ENCODE measurements at regions not wholly inside any gene's neighbourhood (a gene's known extent, or its start where the extent isn't known, plus 50 kb on each side); places are given as distances from the start of the nearest gene placed in this dataset.

- no peaks in the 10 kb centered on the region for H3K79me2 ChIP-seq (ENCODE audit: control insufficient read depth, insufficient read depth, low read length, unreplicated experiment)
- no peak overlapping the region for H3K27ac ChIP-seq (ENCODE audit: low read depth, low read length)
- no peaks in the 10 kb centered on the region for H3K36me3 ChIP-seq (ENCODE audit: insufficient read depth, low read length)
- no peaks in the 10 kb centered on the region for H3K4me1 ChIP-seq (ENCODE audit: control insufficient read depth, insufficient read depth, low read length, unreplicated experiment)
- no peak overlapping the region for H2AFZ ChIP-seq (ENCODE audit: low read length, unreplicated experiment)
- no peaks in the 10 kb centered on the region for H3K27me3 ChIP-seq (ENCODE audit: insufficient read depth, low read length)
- no peak overlapping the region for H3K4me3 ChIP-seq (ENCODE audit: low read depth, low read length)
Measured at GRCh38 chr2:66317268-66317890, 117.5 kb upstream of the MEIS1 start.

- no peaks in the 10 kb centered on the region for H3K4me1 ChIP-seq (ENCODE audit: control insufficient read depth, insufficient read depth, low read length, unreplicated experiment)
- no peaks in the 10 kb centered on the region for H3K27me3 ChIP-seq (ENCODE audit: insufficient read depth, low read length)
Measured at GRCh38 chr2:66306483-66306882, 128.4 kb upstream of the MEIS1 start.

DNA sequence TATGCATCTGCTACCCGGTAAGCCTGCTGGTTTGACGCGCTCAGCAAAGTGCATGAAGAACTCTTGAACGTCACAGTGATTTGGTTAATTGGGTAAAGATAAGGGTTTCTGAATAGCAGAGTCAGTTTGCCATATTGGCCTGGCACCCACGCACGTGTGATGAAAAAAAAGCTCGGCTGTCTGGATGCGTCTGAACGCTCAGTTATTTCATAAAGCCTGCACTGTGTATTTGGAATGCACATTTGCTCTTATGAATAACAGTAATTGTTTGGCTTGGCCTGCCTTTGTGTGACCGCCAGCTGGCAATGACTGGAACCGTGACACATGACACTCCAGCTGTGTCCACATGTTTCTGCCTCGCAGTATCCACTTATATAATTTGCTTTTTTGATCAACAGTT is 129.2 kb upstream of the MEIS1 start:
- Histone ChIP-seq H2AFZ (ENCODE audit: low read length, unreplicated experiment) (no peak overlapping the region), H3K4me3 (ENCODE audit: low read depth, low read length) (no peak overlapping the region), H3K27me3 (ENCODE audit: insufficient read depth, low read length) (no peaks in the 10 kb centered on the region), H3K4me1 (ENCODE audit: control insufficient read depth, insufficient read depth, low read length, unreplicated experiment) (no peaks in the 10 kb centered on the region), H3K27ac (ENCODE audit: low read depth, low read length) (no peak overlapping the region), H3K79me2 (ENCODE audit: control insufficient read depth, insufficient read depth, low read length, unreplicated experiment) (no peaks in the 10 kb centered on the region), H3K36me3 (ENCODE audit: insufficient read depth, low read length) (no peaks in the 10 kb centered on the region)

More at GRCh38 chr2:66306483-66306882, 128.4 kb upstream of the MEIS1 start:
- no peak overlapping the region for H2AFZ ChIP-seq (ENCODE audit: low read length, unreplicated experiment)
- H3K36me3 ChIP-seq (ENCODE audit: insufficient read depth, low read length): no peaks in the 10 kb centered on the region
- H3K4me3 ChIP-seq (ENCODE audit: low read depth, low read length): no peak overlapping the region
- no peak overlapping the region for H3K27ac ChIP-seq (ENCODE audit: low read depth, low read length)
- no peaks in the 10 kb centered on the region for H3K79me2 ChIP-seq (ENCODE audit: control insufficient read depth, insufficient read depth, low read length, unreplicated experiment)

GRCh38 chr2:66303471-66303870 is 131.5 kb upstream of the MEIS1 start:
- Histone ChIP-seq H3K36me3 (ENCODE audit: insufficient read depth, low read length) (no peaks in the 10 kb centered on the region), H2AFZ (ENCODE audit: low read length, unreplicated experiment) (no peak overlapping the region), H3K4me3 (ENCODE audit: low read depth, low read length) (no peak overlapping the region), H3K79me2 (ENCODE audit: control insufficient read depth, insufficient read depth, low read length, unreplicated experiment) (no peaks in the 10 kb centered on the region), H3K27me3 (ENCODE audit: insufficient read depth, low read length) (no peaks in the 10 kb centered on the region), H3K27ac (ENCODE audit: low read depth, low read length) (no peak overlapping the region), H3K4me1 (ENCODE audit: control insufficient read depth, insufficient read depth, low read length, unreplicated experiment) (no peaks in the 10 kb centered on the region)

DNA sequence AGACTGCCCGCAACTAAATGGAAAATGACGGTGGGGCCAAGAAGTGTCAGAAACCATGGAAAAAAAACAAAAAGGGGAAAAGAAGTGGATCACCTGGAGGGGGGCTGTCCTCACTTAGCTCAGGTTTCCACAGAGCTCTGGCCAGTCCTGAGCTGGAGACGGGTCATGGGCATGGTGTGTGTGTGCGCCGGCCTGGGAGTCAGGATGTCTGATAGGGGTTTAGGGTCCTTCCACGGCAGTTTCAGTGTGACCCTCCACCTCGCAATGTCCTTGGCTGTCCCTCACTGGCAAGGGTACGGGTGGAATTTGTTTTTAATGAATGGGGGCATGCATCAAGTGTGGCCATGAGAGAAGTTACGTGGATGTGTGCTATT is 133.2 kb upstream of the MEIS1 start:
- H3K27ac ChIP-seq (ENCODE audit: low read depth, low read length): no peak overlapping the region
- H3K4me1 ChIP-seq (ENCODE audit: control insufficient read depth, insufficient read depth, low read length, unreplicated experiment): no peaks in the 10 kb centered on the region
- H3K79me2 ChIP-seq (ENCODE audit: control insufficient read depth, insufficient read depth, low read length, unreplicated experiment): no peaks in the 10 kb centered on the region
- H3K27me3 ChIP-seq (ENCODE audit: insufficient read depth, low read length): no peaks in the 10 kb centered on the region
- no peak overlapping the region for H3K4me3 ChIP-seq (ENCODE audit: low read depth, low read length)
- H2AFZ ChIP-seq (ENCODE audit: low read length, unreplicated experiment): no peak overlapping the region
- H3K36me3 ChIP-seq (ENCODE audit: insufficient read depth, low read length): no peaks in the 10 kb centered on the region

DNA sequence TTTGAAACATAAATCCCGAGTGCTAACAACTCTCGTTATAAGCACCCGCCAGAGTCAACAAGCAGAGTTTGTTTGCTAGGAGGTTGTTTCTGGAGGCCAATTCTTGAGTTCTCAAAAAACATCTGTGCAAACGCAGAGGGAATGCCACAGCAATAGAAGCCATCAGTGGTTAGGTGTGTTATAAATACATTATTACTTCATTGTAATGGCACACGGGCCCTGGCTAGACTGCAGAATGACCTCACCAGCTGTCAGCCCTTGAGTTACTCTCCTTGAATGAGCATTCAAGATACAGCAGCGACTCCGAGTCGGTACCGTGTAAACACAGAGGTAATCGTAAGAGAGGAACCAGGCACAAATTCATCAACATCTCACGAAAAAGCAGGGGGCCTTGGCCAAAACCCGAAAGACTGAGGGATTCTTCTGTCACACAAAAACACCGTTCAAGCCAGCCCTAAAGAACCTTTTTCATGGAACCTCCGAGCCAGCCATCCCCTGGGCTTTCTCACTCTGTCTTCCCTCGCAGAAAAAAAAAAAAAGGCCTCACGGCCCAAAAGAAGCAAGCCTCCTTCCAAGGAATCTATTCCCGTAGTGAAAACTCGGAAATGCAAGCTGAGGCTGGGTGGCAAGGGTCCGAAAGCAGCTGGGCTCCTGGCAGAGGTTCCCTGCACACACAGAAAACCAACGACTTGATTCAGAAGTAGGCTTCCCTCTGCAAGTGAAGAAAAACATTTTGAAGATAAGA is 133.7 kb upstream of the MEIS1 start:
- no peak overlapping the region for H3K4me3 ChIP-seq (ENCODE audit: low read depth, low read length)
- no peaks in the 10 kb centered on the region for H3K4me1 ChIP-seq (ENCODE audit: control insufficient read depth, insufficient read depth, low read length, unreplicated experiment)
- H3K36me3 ChIP-seq (ENCODE audit: insufficient read depth, low read length): no peaks in the 10 kb centered on the region
- H3K27ac ChIP-seq (ENCODE audit: low read depth, low read length): no peak overlapping the region
- H3K27me3 ChIP-seq (ENCODE audit: insufficient read depth, low read length): no peaks in the 10 kb centered on the region
- no peaks in the 10 kb centered on the region for H3K79me2 ChIP-seq (ENCODE audit: control insufficient read depth, insufficient read depth, low read length, unreplicated experiment)
- no peak overlapping the region for H2AFZ ChIP-seq (ENCODE audit: low read length, unreplicated experiment)

- Histone ChIP-seq H3K36me3 (ENCODE audit: insufficient read depth, low read length) (no peaks in the 10 kb centered on the region), H3K4me1 (ENCODE audit: control insufficient read depth, insufficient read depth, low read length, unreplicated experiment) (no peaks in the 10 kb centered on the region), H2AFZ (ENCODE audit: low read length, unreplicated experiment) (no peak overlapping the region), H3K27ac (ENCODE audit: low read depth, low read length) (no peak overlapping the region), H3K79me2 (ENCODE audit: control insufficient read depth, insufficient read depth, low read length, unreplicated experiment) (no peaks in the 10 kb centered on the region), H3K27me3 (ENCODE audit: insufficient read depth, low read length) (no peaks in the 10 kb centered on the region), H3K4me3 (ENCODE audit: low read depth, low read length) (no peak overlapping the region)
Measured at GRCh38 chr2:66283787-66284186, 151.1 kb upstream of the MEIS1 start.

DNA sequence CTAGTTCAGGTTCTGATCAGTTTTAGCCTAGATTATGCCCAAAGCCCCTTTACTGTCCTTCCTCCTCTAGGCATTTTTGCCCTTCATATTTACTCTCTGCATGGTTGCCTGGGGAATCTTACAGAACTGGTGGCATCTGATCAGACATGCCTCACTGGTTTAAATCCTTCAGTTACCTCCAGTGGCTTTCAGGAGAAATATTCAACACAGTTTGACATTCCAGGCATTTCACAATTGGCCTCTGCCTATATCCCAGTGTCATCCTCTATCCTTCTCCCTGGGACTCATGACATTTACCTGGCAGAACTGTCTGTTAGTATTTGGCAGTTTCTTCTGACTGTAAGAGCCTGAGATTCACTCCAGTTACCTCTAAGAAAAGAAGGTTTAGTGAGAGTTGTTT is 152.9 kb upstream of the MEIS1 start:
- Histone ChIP-seq H3K4me1 (ENCODE audit: control insufficient read depth, insufficient read depth, low read length, unreplicated experiment) (no peaks in the 10 kb centered on the region), H3K27ac (ENCODE audit: low read depth, low read length) (no peak overlapping the region), H3K36me3 (ENCODE audit: insufficient read depth, low read length) (no peaks in the 10 kb centered on the region), H2AFZ (ENCODE audit: low read length, unreplicated experiment) (no peak overlapping the region), H3K27me3 (ENCODE audit: insufficient read depth, low read length) (no peaks in the 10 kb centered on the region), H3K79me2 (ENCODE audit: control insufficient read depth, insufficient read depth, low read length, unreplicated experiment) (no peaks in the 10 kb centered on the region), H3K4me3 (ENCODE audit: low read depth, low read length) (no peak overlapping the region)

DNA sequence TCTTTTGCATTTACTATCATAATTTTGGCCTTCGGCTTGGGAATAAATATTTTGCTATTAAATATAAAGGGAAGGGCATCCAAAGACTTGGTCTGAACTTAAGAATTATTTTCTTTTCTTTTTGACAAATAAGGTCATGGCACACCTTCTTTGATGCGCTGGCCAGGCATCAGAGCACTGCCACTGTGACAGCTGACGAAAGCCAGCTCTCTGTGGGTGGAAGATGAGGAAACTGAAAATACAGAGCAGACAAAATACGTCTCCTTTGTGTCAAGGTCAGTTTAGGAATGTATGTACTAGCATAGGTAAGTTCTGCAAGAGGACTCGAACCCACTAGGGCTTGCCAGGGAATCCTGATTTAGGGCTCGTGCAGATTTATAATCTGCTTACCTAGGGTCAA is 155.9 kb upstream of the MEIS1 start:
- Histone ChIP-seq H3K27ac (ENCODE audit: low read depth, low read length) (no peak overlapping the region), H3K4me1 (ENCODE audit: control insufficient read depth, insufficient read depth, low read length, unreplicated experiment) (no peaks in the 10 kb centered on the region), H3K27me3 (ENCODE audit: insufficient read depth, low read length) (no peaks in the 10 kb centered on the region), H3K4me3 (ENCODE audit: low read depth, low read length) (no peak overlapping the region), H2AFZ (ENCODE audit: low read length, unreplicated experiment) (no peak overlapping the region), H3K36me3 (ENCODE audit: insufficient read depth, low read length) (no peaks in the 10 kb centered on the region), H3K79me2 (ENCODE audit: control insufficient read depth, insufficient read depth, low read length, unreplicated experiment) (no peaks in the 10 kb centered on the region)

GRCh38 chr2:66275984-66276383 is 158.9 kb upstream of the MEIS1 start:
- H3K79me2 ChIP-seq (ENCODE audit: control insufficient read depth, insufficient read depth, low read length, unreplicated experiment): no peaks in the 10 kb centered on the region
- no peak overlapping the region for H2AFZ ChIP-seq (ENCODE audit: low read length, unreplicated experiment)
- no peaks in the 10 kb centered on the region for H3K36me3 ChIP-seq (ENCODE audit: insufficient read depth, low read length)
- no peaks in the 10 kb centered on the region for H3K27me3 ChIP-seq (ENCODE audit: insufficient read depth, low read length)
- no peaks in the 10 kb centered on the region for H3K4me1 ChIP-seq (ENCODE audit: control insufficient read depth, insufficient read depth, low read length, unreplicated experiment)
- no peak overlapping the region for H3K27ac ChIP-seq (ENCODE audit: low read depth, low read length)
- no peak overlapping the region for H3K4me3 ChIP-seq (ENCODE audit: low read depth, low read length)

GRCh38 chr2:66273933-66274490 is 160.9 kb upstream of the MEIS1 start:
- Histone ChIP-seq H2AFZ (ENCODE audit: low read length, unreplicated experiment) (no peak overlapping the region), H3K4me3 (ENCODE audit: low read depth, low read length) (no peak overlapping the region), H3K27ac (ENCODE audit: low read depth, low read length) (no peak overlapping the region), H3K79me2 (ENCODE audit: control insufficient read depth, insufficient read depth, low read length, unreplicated experiment) (no peaks in the 10 kb centered on the region), H3K36me3 (ENCODE audit: insufficient read depth, low read length) (no peaks in the 10 kb centered on the region), H3K27me3 (ENCODE audit: insufficient read depth, low read length) (no peaks in the 10 kb centered on the region), H3K4me1 (ENCODE audit: control insufficient read depth, insufficient read depth, low read length, unreplicated experiment) (no peaks in the 10 kb centered on the region)
